WTC11 (cell line): ENCODE measurements at regions not wholly inside any gene's neighbourhood (a gene's known extent, or its start where the extent isn't known, plus 50 kb on each side); places are given as distances from the start of the nearest gene placed in this dataset.

Experiments
- ATAC-seq: fragments of 200-7000 bp; cut with Tn5 transposase; 2 replicates; pipeline ENCODE4 v1.10.0; 2021; ENCODE audit warnings: mild to moderate bottlenecking, moderate library complexity
- CTCF ChIA-PET: fragments of 300-600 bp; sonication (Branson Sonifier 250); formaldehyde crosslinking; loops from one replicate; lab custom pipeline; 2021; ENCODE audit warnings: antibody characterized with exemption; lab: Charles Lee
- POLR2A ChIA-PET: fragments of 350-600 bp; sonication (Branson Sonifier 250); formaldehyde crosslinking; loops from one replicate; lab custom pipeline; 2021; ENCODE audit warnings: antibody characterized with exemption; lab: Charles Lee
- DNase-seq: peaks from one replicate; pipeline ENCODE4 v3.0.0; 2021; ENCODE audit warnings: low spot score
- H3K27ac Mint-ChIP-seq: 2 replicates; pipeline ENCODE4 v1.8.0; 2021; ENCODE audit warnings: mixed read lengths
- H3K27me3 Mint-ChIP-seq: 2 replicates; pipeline ENCODE4 v1.8.0; 2021; ENCODE audit warnings: low read depth, mild to moderate bottlenecking, moderate library complexity, mixed read lengths
- H3K36me3 Mint-ChIP-seq: 2 replicates; pipeline ENCODE4 v1.8.0; 2021; ENCODE audit warnings: mixed read lengths
- H3K4me1 Mint-ChIP-seq: 2 replicates; pipeline ENCODE4 v1.8.0; 2022; ENCODE audit warnings: mixed read lengths
- H3K4me3 Mint-ChIP-seq: 2 replicates; pipeline ENCODE4 v1.8.0; 2021; ENCODE audit warnings: mild to moderate bottlenecking, moderate library complexity, mixed read lengths
- H3K9me3 Mint-ChIP-seq: 2 replicates; pipeline ENCODE4 v1.8.0; 2021; ENCODE audit warnings: mixed read lengths
- ARID4B ChIP-seq: sonication (generic); formaldehyde crosslinking; IDR thresholded peaks from 2 replicates; pipeline ENCODE4 v1.8.0; 2023; ENCODE audit warnings: missing genetic modification reagents, mild to moderate bottlenecking, borderline replicate concordance
- FOXP1 ChIP-seq: sonication (generic); formaldehyde crosslinking; IDR thresholded peaks from 2 replicates; pipeline ENCODE4 v1.8.0; 2022; ENCODE audit warnings: missing genetic modification reagents, mild to moderate bottlenecking, moderate library complexity, borderline replicate concordance
- GTF2I ChIP-seq: fragments of 250-450 bp; sonication (Bioruptor Pico); conservative IDR thresholded peaks from 2 replicates; pipeline ENCODE4 v1.4.0; 2021; ENCODE audit warnings: mild to moderate bottlenecking
- NR2C2 ChIP-seq: sonication (generic); formaldehyde crosslinking; IDR thresholded peaks from 2 replicates; pipeline ENCODE4 v1.8.0; 2022; ENCODE audit warnings: mild to moderate bottlenecking, missing genetic modification reagents
- OVOL2 ChIP-seq: fragments of 250-450 bp; sonication (Bioruptor Pico); IDR thresholded peaks from 2 replicates; pipeline ENCODE4 v1.9.0; 2021; ENCODE audit warnings: mild to moderate bottlenecking, borderline replicate concordance
- RORB ChIP-seq: fragments of 250-450 bp; sonication (Bioruptor Pico); IDR thresholded peaks from 2 replicates; pipeline ENCODE4 v1.9.0; 2021; ENCODE audit warnings: mild to moderate bottlenecking
- TCF7 ChIP-seq: sonication (generic); formaldehyde crosslinking; IDR thresholded peaks from 2 replicates; pipeline ENCODE4 v1.8.0; 2022; ENCODE audit warnings: mild to moderate bottlenecking, low read depth, missing genetic modification reagents, moderate library complexity
- ZNF263 ChIP-seq: sonication (generic); formaldehyde crosslinking; IDR thresholded peaks from 2 replicates; pipeline ENCODE4 v1.8.1; 2022; ENCODE audit warnings: low read depth, mild to moderate bottlenecking, moderate library complexity, missing genetic modification reagents
- TF ChIP-seq, protein P1 (sequence below): sonication (generic); formaldehyde crosslinking; IDR thresholded peaks from 2 replicates; pipeline ENCODE4 v1.8.0; 2022; ENCODE audit warnings: mild to moderate bottlenecking, missing genetic modification reagents
- TF ChIP-seq, protein P2 (sequence below): sonication (generic); formaldehyde crosslinking; IDR thresholded peaks from 2 replicates; pipeline ENCODE4 v1.8.1; 2022; ENCODE audit warnings: low read depth, mild to moderate bottlenecking, moderate library complexity, missing genetic modification reagents, borderline replicate concordance
- TF ChIP-seq, protein P3 (sequence below): sonication (generic); formaldehyde crosslinking; IDR thresholded peaks from 2 replicates; pipeline ENCODE4 v1.8.0; 2022; ENCODE audit warnings: mild to moderate bottlenecking, missing genetic modification reagents
- TF ChIP-seq, protein P4 (sequence below): fragments of 250-450 bp; sonication (Bioruptor Pico); IDR thresholded peaks from 2 replicates; pipeline ENCODE4 v1.9.0; 2021; ENCODE audit warnings: mild to moderate bottlenecking
- TF ChIP-seq, protein P5 (sequence below): sonication (generic); formaldehyde crosslinking; IDR thresholded peaks from 2 replicates; pipeline ENCODE4 v1.8.0; 2022; ENCODE audit warnings: mild to moderate bottlenecking, missing genetic modification reagents
- TF ChIP-seq, protein P6 (sequence below): fragments of 250-450 bp; sonication (Bioruptor Pico); IDR thresholded peaks from 2 replicates; pipeline ENCODE4 v1.9.0; 2021; ENCODE audit warnings: mild to moderate bottlenecking
- TF ChIP-seq, protein P7 (sequence below): fragments of 250-450 bp; sonication (Bioruptor Pico); IDR thresholded peaks from 2 replicates; pipeline ENCODE4 v2.1.2; 2022; ENCODE audit warnings: mild to moderate bottlenecking, moderate library complexity

GRCh38 chr22:22033803-22034468 is 51.3 kb upstream of the TOP3B start:
- peaks cover 98% of the 10 kb centered on the region for H3K27me3 Mint-ChIP-seq
- TF ChIP-seq, protein P1, sequence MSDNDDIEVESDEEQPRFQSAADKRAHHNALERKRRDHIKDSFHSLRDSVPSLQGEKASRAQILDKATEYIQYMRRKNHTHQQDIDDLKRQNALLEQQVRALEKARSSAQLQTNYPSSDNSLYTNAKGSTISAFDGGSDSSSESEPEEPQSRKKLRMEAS (CRISPR knock-in tag), result no peak
- TF ChIP-seq TCF7, result no peak
- TF ChIP-seq, protein P2, sequence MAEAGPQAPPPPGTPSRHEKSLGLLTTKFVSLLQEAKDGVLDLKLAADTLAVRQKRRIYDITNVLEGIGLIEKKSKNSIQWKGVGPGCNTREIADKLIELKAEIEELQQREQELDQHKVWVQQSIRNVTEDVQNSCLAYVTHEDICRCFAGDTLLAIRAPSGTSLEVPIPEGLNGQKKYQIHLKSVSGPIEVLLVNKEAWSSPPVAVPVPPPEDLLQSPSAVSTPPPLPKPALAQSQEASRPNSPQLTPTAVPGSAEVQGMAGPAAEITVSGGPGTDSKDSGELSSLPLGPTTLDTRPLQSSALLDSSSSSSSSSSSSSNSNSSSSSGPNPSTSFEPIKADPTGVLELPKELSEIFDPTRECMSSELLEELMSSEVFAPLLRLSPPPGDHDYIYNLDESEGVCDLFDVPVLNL (CRISPR knock-in tag), result no peak
- TF ChIP-seq ZNF263 (CRISPR knock-in tag), result no peak
- TF ChIP-seq, all 79 proteins: peak for 0
- POLR2A ChIA-PET, result no interaction called here
- H3K4me3 Mint-ChIP-seq, result no peak overlapping the region
- H3K9me3 Mint-ChIP-seq, result no peaks in the 10 kb centered on the region
- CTCF ChIA-PET, result interaction anchor here (0.8 to 5.9 kb wide), 5 partner anchors 9 to 62 kb away, joined by 3 to 25 read pairs (median 6); no protein-coding TSS in a partner anchor
- ATAC-seq, result no peak
- no peak for DNase-seq
- peaks cover 9% of the 10 kb centered on the region for H3K4me1 Mint-ChIP-seq
- H3K27ac Mint-ChIP-seq, result no peak overlapping the region
- H3K36me3 Mint-ChIP-seq, result no peaks in the 10 kb centered on the region

DNA sequence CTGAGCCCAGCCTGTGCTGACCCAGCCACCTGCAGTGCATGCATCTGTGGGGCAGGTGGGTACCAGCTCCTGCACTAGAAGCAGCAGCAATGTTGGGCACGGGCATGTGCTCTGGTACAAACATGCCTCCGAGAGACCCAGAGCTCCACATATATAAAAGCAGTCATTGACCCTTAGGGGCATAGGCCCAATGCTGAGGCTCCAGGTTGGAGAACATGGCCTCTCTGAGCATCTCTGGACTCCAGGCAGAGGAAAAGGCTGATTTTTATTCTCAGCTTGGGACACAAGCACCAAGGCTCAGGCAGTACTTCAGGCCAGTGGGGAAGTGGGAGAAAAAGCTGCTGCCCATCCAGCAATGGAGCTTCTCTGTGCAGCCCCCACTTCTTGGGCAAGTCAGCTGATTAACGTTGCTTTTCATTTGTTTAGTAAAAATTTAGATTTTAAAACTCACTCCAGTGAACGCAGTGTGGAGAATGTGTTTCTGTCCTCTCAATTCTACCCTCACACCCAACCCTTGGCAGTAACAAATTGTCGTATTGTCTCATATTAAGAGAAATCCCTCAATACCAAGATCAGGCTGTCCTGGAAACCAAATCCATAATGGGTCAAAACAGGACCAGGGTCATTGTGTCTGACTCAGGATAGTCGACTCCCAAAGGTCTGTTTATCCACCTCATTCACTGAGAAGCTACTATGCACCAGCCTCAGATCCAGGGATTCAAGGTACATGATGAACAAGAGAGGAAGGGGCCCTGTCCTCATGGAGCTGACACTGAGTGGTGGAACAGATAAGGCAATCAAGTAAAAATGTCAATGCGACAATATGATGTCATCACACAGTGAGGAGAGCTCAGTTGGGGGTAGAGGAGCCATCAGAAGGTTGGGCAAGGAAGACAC is 50.6 kb upstream of the TOP3B start:
- ChIA-PET POLR2A (no interaction called here), CTCF (interaction anchor here (0.8 to 5.9 kb wide), 5 partner anchors 10 to 163 kb away, joined by 3 to 25 read pairs (median 4); no protein-coding TSS in a partner anchor)
- no peaks in the 10 kb centered on the region for H3K9me3 Mint-ChIP-seq

More for the DNA sequence above, 50.6 kb upstream of the TOP3B start:
- no peak overlapping the region for H3K4me3 Mint-ChIP-seq
- peaks cover 98% of the 10 kb centered on the region for H3K27me3 Mint-ChIP-seq
- peaks cover 9% of the 10 kb centered on the region for H3K4me1 Mint-ChIP-seq
- ATAC-seq (no peak), DNase-seq (no peak)
- TF ChIP-seq, protein P3, sequence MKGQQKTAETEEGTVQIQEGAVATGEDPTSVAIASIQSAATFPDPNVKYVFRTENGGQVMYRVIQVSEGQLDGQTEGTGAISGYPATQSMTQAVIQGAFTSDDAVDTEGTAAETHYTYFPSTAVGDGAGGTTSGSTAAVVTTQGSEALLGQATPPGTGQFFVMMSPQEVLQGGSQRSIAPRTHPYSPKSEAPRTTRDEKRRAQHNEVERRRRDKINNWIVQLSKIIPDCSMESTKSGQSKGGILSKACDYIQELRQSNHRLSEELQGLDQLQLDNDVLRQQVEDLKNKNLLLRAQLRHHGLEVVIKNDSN (CRISPR knock-in tag), result no peak
- TF ChIP-seq, protein P4, sequence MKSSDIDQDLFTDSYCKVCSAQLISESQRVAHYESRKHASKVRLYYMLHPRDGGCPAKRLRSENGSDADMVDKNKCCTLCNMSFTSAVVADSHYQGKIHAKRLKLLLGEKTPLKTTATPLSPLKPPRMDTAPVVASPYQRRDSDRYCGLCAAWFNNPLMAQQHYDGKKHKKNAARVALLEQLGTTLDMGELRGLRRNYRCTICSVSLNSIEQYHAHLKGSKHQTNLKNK (CRISPR knock-in tag), result no peak
- TF ChIP-seq, protein P5, sequence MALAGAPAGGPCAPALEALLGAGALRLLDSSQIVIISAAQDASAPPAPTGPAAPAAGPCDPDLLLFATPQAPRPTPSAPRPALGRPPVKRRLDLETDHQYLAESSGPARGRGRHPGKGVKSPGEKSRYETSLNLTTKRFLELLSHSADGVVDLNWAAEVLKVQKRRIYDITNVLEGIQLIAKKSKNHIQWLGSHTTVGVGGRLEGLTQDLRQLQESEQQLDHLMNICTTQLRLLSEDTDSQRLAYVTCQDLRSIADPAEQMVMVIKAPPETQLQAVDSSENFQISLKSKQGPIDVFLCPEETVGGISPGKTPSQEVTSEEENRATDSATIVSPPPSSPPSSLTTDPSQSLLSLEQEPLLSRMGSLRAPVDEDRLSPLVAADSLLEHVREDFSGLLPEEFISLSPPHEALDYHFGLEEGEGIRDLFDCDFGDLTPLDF (CRISPR knock-in tag), result no peak
- TF ChIP-seq FOXP1, result no peak
- TF ChIP-seq GTF2I, result no peak
- TF ChIP-seq OVOL2 (CRISPR knock-in tag), result no peak
- TF ChIP-seq, protein P6, sequence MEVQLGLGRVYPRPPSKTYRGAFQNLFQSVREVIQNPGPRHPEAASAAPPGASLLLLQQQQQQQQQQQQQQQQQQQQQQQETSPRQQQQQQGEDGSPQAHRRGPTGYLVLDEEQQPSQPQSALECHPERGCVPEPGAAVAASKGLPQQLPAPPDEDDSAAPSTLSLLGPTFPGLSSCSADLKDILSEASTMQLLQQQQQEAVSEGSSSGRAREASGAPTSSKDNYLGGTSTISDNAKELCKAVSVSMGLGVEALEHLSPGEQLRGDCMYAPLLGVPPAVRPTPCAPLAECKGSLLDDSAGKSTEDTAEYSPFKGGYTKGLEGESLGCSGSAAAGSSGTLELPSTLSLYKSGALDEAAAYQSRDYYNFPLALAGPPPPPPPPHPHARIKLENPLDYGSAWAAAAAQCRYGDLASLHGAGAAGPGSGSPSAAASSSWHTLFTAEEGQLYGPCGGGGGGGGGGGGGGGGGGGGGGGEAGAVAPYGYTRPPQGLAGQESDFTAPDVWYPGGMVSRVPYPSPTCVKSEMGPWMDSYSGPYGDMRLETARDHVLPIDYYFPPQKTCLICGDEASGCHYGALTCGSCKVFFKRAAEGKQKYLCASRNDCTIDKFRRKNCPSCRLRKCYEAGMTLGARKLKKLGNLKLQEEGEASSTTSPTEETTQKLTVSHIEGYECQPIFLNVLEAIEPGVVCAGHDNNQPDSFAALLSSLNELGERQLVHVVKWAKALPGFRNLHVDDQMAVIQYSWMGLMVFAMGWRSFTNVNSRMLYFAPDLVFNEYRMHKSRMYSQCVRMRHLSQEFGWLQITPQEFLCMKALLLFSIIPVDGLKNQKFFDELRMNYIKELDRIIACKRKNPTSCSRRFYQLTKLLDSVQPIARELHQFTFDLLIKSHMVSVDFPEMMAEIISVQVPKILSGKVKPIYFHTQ (CRISPR knock-in tag), result no peak
- TF ChIP-seq RORB (CRISPR knock-in tag), result no peak
- TF ChIP-seq, protein P7, sequence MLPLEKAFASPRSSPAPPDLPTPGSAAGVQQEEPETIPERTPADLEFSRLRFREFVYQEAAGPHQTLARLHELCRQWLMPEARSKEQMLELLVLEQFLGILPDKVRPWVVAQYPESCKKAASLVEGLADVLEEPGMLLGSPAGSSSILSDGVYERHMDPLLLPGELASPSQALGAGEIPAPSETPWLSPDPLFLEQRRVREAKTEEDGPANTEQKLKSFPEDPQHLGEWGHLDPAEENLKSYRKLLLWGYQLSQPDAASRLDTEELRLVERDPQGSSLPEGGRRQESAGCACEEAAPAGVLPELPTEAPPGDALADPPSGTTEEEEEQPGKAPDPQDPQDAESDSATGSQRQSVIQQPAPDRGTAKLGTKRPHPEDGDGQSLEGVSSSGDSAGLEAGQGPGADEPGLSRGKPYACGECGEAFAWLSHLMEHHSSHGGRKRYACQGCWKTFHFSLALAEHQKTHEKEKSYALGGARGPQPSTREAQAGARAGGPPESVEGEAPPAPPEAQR, result no peak
- TF ChIP-seq NR2C2 (CRISPR knock-in tag), result no peak
- TF ChIP-seq ARID4B (CRISPR knock-in tag), result no peak
- H3K36me3 Mint-ChIP-seq, result no peaks in the 10 kb centered on the region
- H3K27ac Mint-ChIP-seq, result no peak overlapping the region
